ENCODE measurements at regions not wholly inside any gene's neighbourhood (a gene's known extent, or its start where the extent isn't known, plus 50 kb on each side); places are given as distances from the start of the nearest gene placed in this dataset.

DNA sequence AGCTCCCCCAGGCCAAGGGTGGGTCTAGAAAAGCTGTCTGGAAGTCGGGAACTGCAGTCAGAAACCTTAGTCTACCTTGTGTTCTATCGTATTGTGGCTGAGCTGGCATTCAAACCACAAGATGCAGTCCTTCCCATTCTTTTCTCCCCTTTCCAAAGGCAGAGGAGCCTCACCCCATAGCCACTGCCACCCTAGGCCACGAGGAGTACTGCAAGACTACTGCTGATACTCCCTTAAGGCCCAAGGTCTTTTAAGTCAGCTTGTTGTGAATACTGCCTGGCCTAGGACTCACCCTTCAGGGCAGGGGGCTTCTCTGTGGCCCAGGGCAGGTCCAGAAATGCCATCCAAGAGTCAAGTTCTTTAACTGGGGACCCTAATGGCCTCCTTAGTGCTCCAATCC, 214.5 kb upstream of the CNTNAP2 start:
- no peak overlapping the region for H3K27ac ChIP-seq (ENCODE audit: low read length)
- no peak for TF ChIP-seq EZH2phosphoT487 (IDR thresholded peaks at IDR 0.05; ENCODE audit: low read depth)
- TF ChIP-seq, protein P1, sequence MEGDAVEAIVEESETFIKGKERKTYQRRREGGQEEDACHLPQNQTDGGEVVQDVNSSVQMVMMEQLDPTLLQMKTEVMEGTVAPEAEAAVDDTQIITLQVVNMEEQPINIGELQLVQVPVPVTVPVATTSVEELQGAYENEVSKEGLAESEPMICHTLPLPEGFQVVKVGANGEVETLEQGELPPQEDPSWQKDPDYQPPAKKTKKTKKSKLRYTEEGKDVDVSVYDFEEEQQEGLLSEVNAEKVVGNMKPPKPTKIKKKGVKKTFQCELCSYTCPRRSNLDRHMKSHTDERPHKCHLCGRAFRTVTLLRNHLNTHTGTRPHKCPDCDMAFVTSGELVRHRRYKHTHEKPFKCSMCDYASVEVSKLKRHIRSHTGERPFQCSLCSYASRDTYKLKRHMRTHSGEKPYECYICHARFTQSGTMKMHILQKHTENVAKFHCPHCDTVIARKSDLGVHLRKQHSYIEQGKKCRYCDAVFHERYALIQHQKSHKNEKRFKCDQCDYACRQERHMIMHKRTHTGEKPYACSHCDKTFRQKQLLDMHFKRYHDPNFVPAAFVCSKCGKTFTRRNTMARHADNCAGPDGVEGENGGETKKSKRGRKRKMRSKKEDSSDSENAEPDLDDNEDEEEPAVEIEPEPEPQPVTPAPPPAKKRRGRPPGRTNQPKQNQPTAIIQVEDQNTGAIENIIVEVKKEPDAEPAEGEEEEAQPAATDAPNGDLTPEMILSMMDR (IDR thresholded peaks at IDR 0.05; ENCODE audit: low read depth, low read length) = no peak

DNA sequence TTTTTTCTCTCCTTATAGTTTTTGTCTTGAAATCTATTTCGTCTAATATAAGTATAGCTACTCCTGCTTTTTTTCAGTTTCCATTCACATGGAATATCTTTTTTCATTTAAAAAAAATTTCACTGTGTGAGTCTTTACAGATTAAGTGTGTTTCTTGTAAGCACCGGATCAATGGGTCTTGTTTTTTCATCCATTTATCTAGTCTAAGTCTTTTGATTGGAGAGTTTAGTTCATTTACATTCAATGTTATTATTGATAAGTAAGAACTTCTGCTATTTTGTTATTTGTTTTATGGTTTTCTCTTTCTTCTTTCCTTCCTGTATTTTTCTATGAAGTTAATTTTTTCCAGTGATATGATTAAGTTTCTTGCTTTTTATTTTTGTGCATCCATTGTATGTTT, 216.7 kb upstream of the CNTNAP2 start:
- H4K20me1 ChIP-seq (ENCODE audit: insufficient read depth, low read length) = no peaks in the 10 kb centered on the region
- no peak overlapping the region for H3K4me3 ChIP-seq (ENCODE audit: low read length)
- no peak overlapping the region for H2AFZ ChIP-seq (ENCODE audit: low read depth, low read length)
- no peaks in the 10 kb centered on the region for H3K4me1 ChIP-seq (ENCODE audit: low read length)
- no peaks in the 10 kb centered on the region for H3K36me3 ChIP-seq (replicated peaks; ENCODE audit: low read depth, low read length)
- no peaks in the 10 kb centered on the region for H3K9me3 ChIP-seq (ENCODE audit: insufficient read depth, low read length)
- no peaks in the 10 kb centered on the region for H3K27me3 ChIP-seq (ENCODE audit: low read depth, low read length)
- no peaks in the 10 kb centered on the region for H3K79me2 ChIP-seq (ENCODE audit: low read length)
- TF ChIP-seq EZH2phosphoT487 (IDR thresholded peaks at IDR 0.05; ENCODE audit: low read depth) = no peak
- TF ChIP-seq, protein P1 (IDR thresholded peaks at IDR 0.05; ENCODE audit: low read depth, low read length) = no peak
- no peak overlapping the region for H3K4me2 ChIP-seq (ENCODE audit: low read length)
- no peak overlapping the region for H3K9ac ChIP-seq (ENCODE audit: low read length)
- no peak overlapping the region for H3K27ac ChIP-seq (ENCODE audit: low read length)

More for the DNA sequence above, 214.5 kb upstream of the CNTNAP2 start:
- H2AFZ ChIP-seq (ENCODE audit: low read depth, low read length) = no peak overlapping the region
- no peaks in the 10 kb centered on the region for H4K20me1 ChIP-seq (ENCODE audit: insufficient read depth, low read length)
- H3K4me3 ChIP-seq (ENCODE audit: low read length) = no peak overlapping the region
- H3K4me1 ChIP-seq (ENCODE audit: low read length) = no peaks in the 10 kb centered on the region
- no peaks in the 10 kb centered on the region for H3K79me2 ChIP-seq (ENCODE audit: low read length)
- H3K4me2 ChIP-seq (ENCODE audit: low read length) = no peak overlapping the region
- no peaks in the 10 kb centered on the region for H3K9me3 ChIP-seq (ENCODE audit: insufficient read depth, low read length)
- no peaks in the 10 kb centered on the region for H3K36me3 ChIP-seq (replicated peaks; ENCODE audit: low read depth, low read length)
- no peaks in the 10 kb centered on the region for H3K27me3 ChIP-seq (ENCODE audit: low read depth, low read length)
- H3K9ac ChIP-seq (ENCODE audit: low read length) = no peak overlapping the region

DNA sequence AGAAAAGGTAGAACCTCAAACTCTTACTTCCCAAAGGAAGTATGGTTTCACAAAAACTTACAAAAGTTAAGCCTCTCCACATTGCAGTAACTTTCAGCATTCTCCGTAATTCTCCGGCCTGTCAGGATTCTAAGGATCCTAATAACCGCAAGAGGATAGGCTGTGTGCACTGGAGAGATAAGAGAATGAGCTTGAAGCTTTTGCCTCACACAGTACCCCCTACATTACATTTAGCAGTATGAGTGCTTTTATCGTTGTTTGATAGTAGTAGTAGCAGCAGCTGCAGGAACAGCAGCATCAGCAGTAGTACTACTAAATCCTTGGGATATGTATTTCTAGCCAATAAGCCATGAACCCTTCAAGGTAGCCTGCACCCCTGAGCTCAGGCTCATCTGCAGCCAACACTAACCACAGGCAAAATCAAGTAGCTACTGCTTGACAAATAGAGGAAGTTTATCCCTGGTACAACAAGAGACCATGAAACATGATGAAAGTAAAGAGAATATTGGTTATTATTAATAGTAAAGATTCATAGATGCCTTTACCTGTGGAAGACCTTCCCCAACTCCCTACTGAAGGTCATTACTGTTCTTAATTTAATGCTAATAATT, 222.6 kb upstream of the CNTNAP2 start:
- Histone ChIP-seq H2AFZ (ENCODE audit: low read depth, low read length) (no peak overlapping the region), H4K20me1 (ENCODE audit: insufficient read depth, low read length) (no peaks in the 10 kb centered on the region), H3K79me2 (ENCODE audit: low read length) (no peaks in the 10 kb centered on the region), H3K4me3 (ENCODE audit: low read length) (no peak overlapping the region), H3K27ac (ENCODE audit: low read length) (no peak overlapping the region), H3K36me3 (replicated peaks; ENCODE audit: low read depth, low read length) (no peaks in the 10 kb centered on the region), H3K4me1 (ENCODE audit: low read length) (no peaks in the 10 kb centered on the region), H3K27me3 (ENCODE audit: low read depth, low read length) (no peaks in the 10 kb centered on the region), H3K4me2 (ENCODE audit: low read length) (no peak overlapping the region), H3K9me3 (ENCODE audit: insufficient read depth, low read length) (no peaks in the 10 kb centered on the region), H3K9ac (ENCODE audit: low read length) (no peak overlapping the region)
- no peak for TF ChIP-seq EZH2phosphoT487 (IDR thresholded peaks at IDR 0.05; ENCODE audit: low read depth)
- TF ChIP-seq, protein P1 (IDR thresholded peaks at IDR 0.05; ENCODE audit: low read depth, low read length) = no peak

DNA sequence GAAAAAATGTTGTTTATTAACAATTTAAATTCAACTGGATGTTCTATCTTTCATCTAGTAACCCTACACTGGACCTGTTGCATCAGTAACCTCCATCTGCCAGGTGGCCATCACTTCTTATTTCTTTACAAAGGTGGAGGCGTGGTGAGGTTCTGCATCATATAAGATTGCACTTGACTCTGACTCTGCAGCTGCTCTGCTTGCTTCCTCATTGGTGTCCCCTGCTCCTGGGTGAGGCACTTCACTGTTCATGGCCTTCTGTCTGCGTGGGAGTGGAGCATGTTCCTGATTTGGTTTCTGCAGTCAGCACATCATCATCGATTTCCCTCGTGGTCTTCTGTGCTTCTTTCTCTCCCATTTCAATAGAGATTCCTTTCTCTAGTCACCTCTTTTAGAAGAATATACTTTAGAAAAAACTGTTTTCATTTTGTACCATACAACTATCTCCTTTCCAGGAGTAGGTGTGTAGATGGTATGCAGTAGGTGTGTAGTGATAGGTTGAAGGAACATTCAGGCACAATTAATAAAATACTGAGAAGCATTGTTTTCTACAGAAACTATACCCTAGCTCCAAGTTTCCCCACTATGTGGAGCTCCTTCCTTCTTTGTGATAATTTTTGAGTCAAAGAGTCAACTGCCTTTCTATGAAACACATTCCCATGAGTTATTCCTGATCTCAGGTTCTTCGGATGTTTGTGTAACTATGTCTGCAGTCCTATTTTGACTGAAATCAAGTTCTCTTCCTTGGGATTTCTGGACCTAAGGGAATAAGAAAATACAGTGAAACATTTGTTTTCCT, 231.7 kb upstream of the CNTNAP2 start:
- Histone ChIP-seq H3K9me3 (ENCODE audit: insufficient read depth, low read length) (no peaks in the 10 kb centered on the region), H3K27me3 (ENCODE audit: low read depth, low read length) (no peaks in the 10 kb centered on the region), H3K79me2 (ENCODE audit: low read length) (no peaks in the 10 kb centered on the region), H4K20me1 (ENCODE audit: insufficient read depth, low read length) (no peaks in the 10 kb centered on the region), H3K4me2 (ENCODE audit: low read length) (no peak overlapping the region), H2AFZ (ENCODE audit: low read depth, low read length) (no peak overlapping the region), H3K9ac (ENCODE audit: low read length) (no peak overlapping the region), H3K36me3 (replicated peaks; ENCODE audit: low read depth, low read length) (no peaks in the 10 kb centered on the region), H3K4me3 (ENCODE audit: low read length) (no peak overlapping the region), H3K4me1 (ENCODE audit: low read length) (no peaks in the 10 kb centered on the region), H3K27ac (ENCODE audit: low read length) (no peak overlapping the region)
- TF ChIP-seq, protein P1 (IDR thresholded peaks at IDR 0.05; ENCODE audit: low read depth, low read length) = no peak
- no peak for TF ChIP-seq EZH2phosphoT487 (IDR thresholded peaks at IDR 0.05; ENCODE audit: low read depth)
